ENCODE measurements at regions not wholly inside any gene's neighbourhood (a gene's known extent, or its start where the extent isn't known, plus 50 kb on each side); places are given as distances from the start of the nearest gene placed in this dataset.

DNA sequence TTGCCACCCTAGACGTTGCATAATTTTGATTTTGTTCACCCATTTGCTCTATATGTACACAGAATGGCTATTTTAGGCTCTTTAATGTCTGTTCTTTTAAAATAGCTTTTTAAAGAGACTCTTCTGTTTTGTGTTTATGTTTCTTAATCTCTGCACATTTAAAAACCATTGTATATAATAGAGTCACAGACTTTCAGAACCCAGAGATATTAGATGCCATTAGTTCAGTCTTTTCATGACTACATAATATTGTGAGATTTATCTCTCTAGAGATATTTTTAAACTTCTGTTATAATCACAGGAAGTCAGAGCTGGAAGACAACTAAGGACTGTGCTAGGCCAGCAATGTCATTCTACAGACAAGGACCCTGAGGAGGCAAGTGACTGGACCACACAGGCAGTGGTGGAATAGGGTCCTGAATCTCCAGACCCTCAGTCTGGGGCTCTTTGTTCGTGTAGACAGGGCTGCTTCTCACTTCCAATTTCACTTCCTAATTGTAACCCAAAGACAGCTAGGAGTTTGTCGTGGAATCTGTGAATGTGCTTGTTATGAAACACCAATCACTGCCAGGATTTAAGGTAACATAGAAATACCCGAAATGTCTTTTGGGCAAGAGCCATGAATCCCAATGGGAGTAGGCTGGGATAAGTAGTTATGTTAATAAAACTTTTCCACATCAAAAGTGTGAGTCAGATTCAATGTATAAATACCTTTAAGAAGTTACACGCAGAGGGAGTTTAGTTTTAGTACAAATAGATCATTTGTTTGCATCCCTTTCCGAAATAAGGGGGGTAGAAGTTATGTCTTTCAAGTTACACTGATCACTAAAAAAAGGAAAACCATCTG, 165.2 kb upstream of the ROPN1 start:
- TF ChIP-seq ARNTL (CRISPR knock-in tag; IDR thresholded peaks at IDR 0.05), result no peak
- TF ChIP-seq, protein P1, sequence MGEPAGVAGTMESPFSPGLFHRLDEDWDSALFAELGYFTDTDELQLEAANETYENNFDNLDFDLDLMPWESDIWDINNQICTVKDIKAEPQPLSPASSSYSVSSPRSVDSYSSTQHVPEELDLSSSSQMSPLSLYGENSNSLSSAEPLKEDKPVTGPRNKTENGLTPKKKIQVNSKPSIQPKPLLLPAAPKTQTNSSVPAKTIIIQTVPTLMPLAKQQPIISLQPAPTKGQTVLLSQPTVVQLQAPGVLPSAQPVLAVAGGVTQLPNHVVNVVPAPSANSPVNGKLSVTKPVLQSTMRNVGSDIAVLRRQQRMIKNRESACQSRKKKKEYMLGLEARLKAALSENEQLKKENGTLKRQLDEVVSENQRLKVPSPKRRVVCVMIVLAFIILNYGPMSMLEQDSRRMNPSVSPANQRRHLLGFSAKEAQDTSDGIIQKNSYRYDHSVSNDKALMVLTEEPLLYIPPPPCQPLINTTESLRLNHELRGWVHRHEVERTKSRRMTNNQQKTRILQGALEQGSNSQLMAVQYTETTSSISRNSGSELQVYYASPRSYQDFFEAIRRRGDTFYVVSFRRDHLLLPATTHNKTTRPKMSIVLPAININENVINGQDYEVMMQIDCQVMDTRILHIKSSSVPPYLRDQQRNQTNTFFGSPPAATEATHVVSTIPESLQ (CRISPR knock-in tag; conservative IDR thresholded peaks at IDR 0.05), result no peak
- TF ChIP-seq, protein P2, sequence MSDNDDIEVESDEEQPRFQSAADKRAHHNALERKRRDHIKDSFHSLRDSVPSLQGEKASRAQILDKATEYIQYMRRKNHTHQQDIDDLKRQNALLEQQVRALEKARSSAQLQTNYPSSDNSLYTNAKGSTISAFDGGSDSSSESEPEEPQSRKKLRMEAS (IDR thresholded peaks at IDR 0.05), result no peak
- TF ChIP-seq, protein P3, sequence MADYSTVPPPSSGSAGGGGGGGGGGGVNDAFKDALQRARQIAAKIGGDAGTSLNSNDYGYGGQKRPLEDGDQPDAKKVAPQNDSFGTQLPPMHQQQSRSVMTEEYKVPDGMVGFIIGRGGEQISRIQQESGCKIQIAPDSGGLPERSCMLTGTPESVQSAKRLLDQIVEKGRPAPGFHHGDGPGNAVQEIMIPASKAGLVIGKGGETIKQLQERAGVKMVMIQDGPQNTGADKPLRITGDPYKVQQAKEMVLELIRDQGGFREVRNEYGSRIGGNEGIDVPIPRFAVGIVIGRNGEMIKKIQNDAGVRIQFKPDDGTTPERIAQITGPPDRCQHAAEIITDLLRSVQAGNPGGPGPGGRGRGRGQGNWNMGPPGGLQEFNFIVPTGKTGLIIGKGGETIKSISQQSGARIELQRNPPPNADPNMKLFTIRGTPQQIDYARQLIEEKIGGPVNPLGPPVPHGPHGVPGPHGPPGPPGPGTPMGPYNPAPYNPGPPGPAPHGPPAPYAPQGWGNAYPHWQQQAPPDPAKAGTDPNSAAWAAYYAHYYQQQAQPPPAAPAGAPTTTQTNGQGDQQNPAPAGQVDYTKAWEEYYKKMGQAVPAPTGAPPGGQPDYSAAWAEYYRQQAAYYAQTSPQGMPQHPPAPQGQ (CRISPR knock-in tag; IDR thresholded peaks at IDR 0.05; ENCODE audit: borderline replicate concordance), result no peak

Measured in HepG2 (cell line).